ENCODE measurements at regions not wholly inside any gene's neighbourhood (a gene's known extent, or its start where the extent isn't known, plus 50 kb on each side); places are given as distances from the start of the nearest gene placed in this dataset.

GRCh38 chr13:107721125-107721869, 494.0 kb downstream of the LIG4 start:
- H3K36me3 ChIP-seq = no peaks in the 10 kb centered on the region
- no peaks in the 10 kb centered on the region for H3K4me1 ChIP-seq
- TF ChIP-seq POLR2A (IDR thresholded peaks at IDR 0.05) = no peak
- no peak for TF ChIP-seq CTCF (IDR thresholded peaks at IDR 0.05)
- no peak for DNase-seq
- H3K9me3 ChIP-seq = no peaks in the 10 kb centered on the region
- no peaks in the 10 kb centered on the region for H3K27me3 ChIP-seq
- intact Hi-C loops (cut with DNase I; ENCODE audit: low total_unique reads) = no loop called here
- H3K4me3 ChIP-seq = no peak overlapping the region
- H3K27ac ChIP-seq = no peak overlapping the region

- Histone ChIP-seq H3K4me3 (no peak overlapping the region), H3K27ac (no peak overlapping the region), H3K36me3 (no peaks in the 10 kb centered on the region), H3K4me1 (no peaks in the 10 kb centered on the region), H3K9me3 (no peaks in the 10 kb centered on the region), H3K27me3 (no peaks in the 10 kb centered on the region)
- intact Hi-C loops (cut with DNase I; ENCODE audit: low total_unique reads) = no loop called here
- no peak for DNase-seq
- TF ChIP-seq POLR2A (IDR thresholded peaks at IDR 0.05) (no peak), CTCF (IDR thresholded peaks at IDR 0.05) (no peak)
Measured at GRCh38 chr13:107716741-107717140, 498.6 kb downstream of the LIG4 start.

GRCh38 chr13:107716241-107716640, 499.1 kb downstream of the LIG4 start:
- DNase-seq = no peak
- H3K27me3 ChIP-seq = no peaks in the 10 kb centered on the region
- no peaks in the 10 kb centered on the region for H3K36me3 ChIP-seq
- no peak overlapping the region for H3K4me3 ChIP-seq
- no peak overlapping the region for H3K27ac ChIP-seq
- no peak for TF ChIP-seq POLR2A (IDR thresholded peaks at IDR 0.05)
- no peak for TF ChIP-seq CTCF (IDR thresholded peaks at IDR 0.05)
- H3K4me1 ChIP-seq = no peaks in the 10 kb centered on the region
- H3K9me3 ChIP-seq = no peaks in the 10 kb centered on the region
- intact Hi-C loops (cut with DNase I; ENCODE audit: low total_unique reads) = no loop called here

GRCh38 chr13:107715496-107715895, 499.8 kb downstream of the LIG4 start:
- Histone ChIP-seq H3K9me3 (no peaks in the 10 kb centered on the region), H3K36me3 (no peaks in the 10 kb centered on the region), H3K4me1 (no peaks in the 10 kb centered on the region), H3K27me3 (no peaks in the 10 kb centered on the region), H3K27ac (no peak overlapping the region), H3K4me3 (no peak overlapping the region)
- no peak for DNase-seq
- intact Hi-C loops (cut with DNase I; ENCODE audit: low total_unique reads) = no loop called here
- TF ChIP-seq POLR2A (IDR thresholded peaks at IDR 0.05) = no peak
- no peak for TF ChIP-seq CTCF (IDR thresholded peaks at IDR 0.05)

- intact Hi-C loops (cut with DNase I; ENCODE audit: low total_unique reads) = no loop called here
- Histone ChIP-seq H3K27me3 (no peaks in the 10 kb centered on the region), H3K9me3 (no peaks in the 10 kb centered on the region), H3K36me3 (no peaks in the 10 kb centered on the region), H3K27ac (no peak overlapping the region), H3K4me1 (no peaks in the 10 kb centered on the region), H3K4me3 (no peak overlapping the region)
- no peak for DNase-seq
- TF ChIP-seq POLR2A (IDR thresholded peaks at IDR 0.05) (no peak), CTCF (IDR thresholded peaks at IDR 0.05) (no peak)
Measured at GRCh38 chr13:107713314-107713713, 502.0 kb downstream of the LIG4 start.
